Fibroblast of the aortic adventitia (primary cell): ENCODE measurements at regions not wholly inside any gene's neighbourhood (a gene's known extent, or its start where the extent isn't known, plus 50 kb on each side); places are given as distances from the start of the nearest gene placed in this dataset. TPM values are rescaled to one million over a fixed set of nuclear protein-coding genes. Genes with fewer than 3 reads are reported as not detected.
"Not testable (repeated sequence)": the region's sequence is repeated elsewhere in the genome, so short reads cannot be mapped to it uniquely, and the experiment has no call there.

Experiments
- DNase-seq: peaks from one replicate; pipeline ENCODE4 v3.0.0-alpha.2; 2010; ENCODE audit warnings: low read depth
- H3K4me3 ChIP-seq: 2 replicates; pipeline ENCODE4 v1.5.1; 2011; ENCODE audit warnings: low read depth, mild to moderate bottlenecking, control low read depth, low read length, moderate library complexity
- small RNA-seq: library from RNA; depleted of rRNA; stranded (forward); fragments of <200 nt; gene quantifications from one replicate; pipeline ENCODE3, GENCODE V24; 2012
- TF ChIP-seq, protein P1 (sequence below): IDR thresholded peaks from 2 replicates; pipeline ENCODE4 v1.5.1; 2011; ENCODE audit warnings: mild to moderate bottlenecking, low read length, control low read depth, inconsistent platforms; ENCODE audit not compliant: insufficient read depth

DNA sequence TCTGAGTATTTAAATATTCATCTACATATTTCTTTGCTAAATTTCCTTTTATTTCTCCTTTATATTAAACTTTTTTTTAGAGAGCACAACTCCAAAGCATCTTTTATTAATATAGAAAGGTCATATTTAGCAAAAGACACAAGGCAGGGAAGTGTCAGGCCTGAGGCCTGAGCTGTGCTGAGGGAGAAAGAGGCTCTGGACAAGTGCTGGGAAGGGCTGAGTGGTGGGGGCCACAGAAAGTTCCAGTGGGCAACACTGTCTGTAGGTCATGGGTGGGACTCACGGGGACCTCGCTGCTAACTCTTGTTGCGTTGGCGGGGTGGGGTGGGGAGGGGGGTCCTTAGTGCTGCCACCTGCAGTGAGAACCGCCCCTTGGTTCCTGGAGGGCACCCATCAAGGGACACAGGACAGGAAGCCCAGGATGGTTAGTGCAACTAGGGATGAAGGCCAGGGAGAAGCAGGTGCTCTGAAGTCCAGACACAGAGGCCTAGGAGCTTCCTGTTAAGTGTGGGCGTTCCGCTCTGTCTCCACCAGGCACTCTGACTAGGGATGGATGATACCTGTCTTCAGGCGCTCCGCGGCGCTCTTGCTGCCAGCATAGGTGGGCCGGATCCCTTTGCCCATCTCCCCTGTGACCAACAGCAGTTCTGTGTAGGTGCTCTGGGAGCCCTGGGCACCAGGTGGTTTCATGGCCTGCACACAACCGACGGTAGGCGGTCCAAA, 1510.5 kb downstream of the FOXD4L5 start:
- DNase-seq, H3K4me3 ChIP-seq: not testable (repeated sequence)

DNA sequence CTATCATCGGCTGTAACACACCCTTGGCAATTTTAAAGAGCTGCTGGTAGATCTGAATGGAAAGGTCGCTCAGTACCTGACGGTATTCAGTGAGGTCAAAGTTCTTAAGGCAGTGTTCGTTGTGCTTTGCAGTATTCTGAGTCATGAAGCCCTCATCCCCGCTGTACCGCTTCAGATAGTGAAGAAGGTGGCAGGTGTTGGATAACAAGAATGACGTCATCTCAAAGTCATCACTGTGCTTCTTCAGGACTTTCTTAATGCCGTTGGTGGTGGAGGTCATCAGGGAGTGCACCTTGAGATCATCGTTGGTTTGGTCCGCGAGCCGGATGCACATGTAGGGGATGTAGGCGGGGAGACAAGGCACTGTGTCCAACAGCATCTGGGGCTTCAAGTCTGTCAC, 1522.8 kb downstream of the FOXD4L5 start:
- H3K4me3 ChIP-seq, DNase-seq: not testable (repeated sequence)

DNA sequence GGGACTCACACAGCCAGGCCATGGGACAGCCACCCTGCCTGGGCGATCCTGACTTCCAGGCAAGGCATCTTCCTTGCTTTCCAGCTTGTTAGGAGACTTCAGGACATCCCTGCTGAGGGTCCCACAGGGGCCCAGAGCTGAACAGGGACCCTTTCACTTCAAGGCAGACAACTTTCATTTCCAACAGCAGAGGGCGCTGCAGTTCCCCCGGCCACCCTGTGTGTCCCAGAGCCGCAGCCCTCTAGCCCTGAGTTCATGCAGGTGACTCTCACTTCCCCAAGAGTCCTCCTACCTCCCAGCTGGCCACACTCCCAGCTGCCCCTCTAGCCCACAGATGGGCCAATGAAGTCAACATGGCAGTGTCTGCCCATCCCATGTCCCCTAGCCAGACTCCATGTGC, 1556.0 kb downstream of the FOXD4L5 start:
- not testable (repeated sequence) for DNase-seq, H3K4me3 ChIP-seq

DNA sequence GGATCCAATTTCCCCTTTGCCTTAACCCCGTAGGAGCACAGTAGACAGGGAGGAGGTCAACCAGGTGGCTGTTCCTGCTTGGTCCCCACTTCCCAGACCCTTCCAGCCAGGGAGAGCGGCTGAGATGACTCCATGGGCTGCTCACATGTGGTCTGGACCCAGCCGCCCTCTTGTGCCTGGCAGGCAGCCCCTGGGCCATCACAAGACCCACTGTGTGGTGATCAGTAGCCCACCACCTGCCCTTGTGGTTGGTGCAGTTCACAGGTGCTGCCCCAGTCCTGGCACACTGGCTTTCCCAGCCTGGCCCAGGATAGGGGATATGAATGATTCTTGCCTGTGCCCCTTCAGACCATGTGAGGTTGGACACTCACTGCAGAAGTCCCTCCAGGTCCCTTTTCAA, 1556.7 kb downstream of the FOXD4L5 start:
- H3K4me3 ChIP-seq, result no peak overlapping the region
- TF ChIP-seq, protein P1, sequence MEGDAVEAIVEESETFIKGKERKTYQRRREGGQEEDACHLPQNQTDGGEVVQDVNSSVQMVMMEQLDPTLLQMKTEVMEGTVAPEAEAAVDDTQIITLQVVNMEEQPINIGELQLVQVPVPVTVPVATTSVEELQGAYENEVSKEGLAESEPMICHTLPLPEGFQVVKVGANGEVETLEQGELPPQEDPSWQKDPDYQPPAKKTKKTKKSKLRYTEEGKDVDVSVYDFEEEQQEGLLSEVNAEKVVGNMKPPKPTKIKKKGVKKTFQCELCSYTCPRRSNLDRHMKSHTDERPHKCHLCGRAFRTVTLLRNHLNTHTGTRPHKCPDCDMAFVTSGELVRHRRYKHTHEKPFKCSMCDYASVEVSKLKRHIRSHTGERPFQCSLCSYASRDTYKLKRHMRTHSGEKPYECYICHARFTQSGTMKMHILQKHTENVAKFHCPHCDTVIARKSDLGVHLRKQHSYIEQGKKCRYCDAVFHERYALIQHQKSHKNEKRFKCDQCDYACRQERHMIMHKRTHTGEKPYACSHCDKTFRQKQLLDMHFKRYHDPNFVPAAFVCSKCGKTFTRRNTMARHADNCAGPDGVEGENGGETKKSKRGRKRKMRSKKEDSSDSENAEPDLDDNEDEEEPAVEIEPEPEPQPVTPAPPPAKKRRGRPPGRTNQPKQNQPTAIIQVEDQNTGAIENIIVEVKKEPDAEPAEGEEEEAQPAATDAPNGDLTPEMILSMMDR, result no peak
- DNase-seq, result no peak

DNA sequence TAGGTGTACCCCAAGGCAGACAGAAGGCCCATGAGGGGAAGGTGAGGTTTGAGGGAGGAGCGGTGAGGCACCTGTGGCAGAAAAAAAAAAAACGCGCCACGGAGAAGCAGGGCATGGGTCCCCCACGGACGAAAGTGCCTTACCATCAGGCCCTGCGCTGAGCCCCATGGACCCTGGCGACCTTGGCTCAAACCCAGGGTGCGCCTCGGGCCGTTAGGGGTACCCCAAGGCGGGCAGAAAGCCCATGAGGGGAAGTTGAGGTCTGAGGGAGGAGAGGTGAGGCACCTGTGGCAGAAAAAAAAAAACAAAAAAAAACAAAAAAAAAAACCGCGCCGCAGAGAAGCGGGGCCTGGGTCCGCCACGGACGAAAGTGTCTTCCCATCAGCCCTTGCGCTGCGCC, 1576.7 kb downstream of the FOXD4L5 start:
- DNase-seq, H3K4me3 ChIP-seq: not testable (repeated sequence)

DNA sequence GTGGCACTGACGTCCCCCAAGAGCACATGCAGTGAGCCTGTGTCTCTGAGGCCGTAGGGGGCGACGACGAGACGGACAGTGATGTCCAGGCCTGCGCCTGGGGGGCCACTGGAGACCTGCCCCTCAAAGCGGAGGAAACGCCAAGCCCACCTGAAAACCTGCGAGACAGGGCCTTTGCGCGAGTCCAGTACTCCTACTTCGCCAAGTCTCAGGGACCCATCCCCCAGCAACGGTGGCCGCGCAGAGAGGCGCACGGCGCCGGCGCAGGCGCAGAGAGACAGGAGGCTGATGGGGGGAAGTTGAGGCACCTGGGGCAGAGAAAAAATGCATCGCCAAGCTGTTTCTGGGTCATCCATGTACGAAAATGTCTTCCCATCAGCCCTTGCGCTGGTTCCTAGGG, 1580.6 kb downstream of the FOXD4L5 start:
- H3K4me3 ChIP-seq, DNase-seq: not testable (repeated sequence)

DNA sequence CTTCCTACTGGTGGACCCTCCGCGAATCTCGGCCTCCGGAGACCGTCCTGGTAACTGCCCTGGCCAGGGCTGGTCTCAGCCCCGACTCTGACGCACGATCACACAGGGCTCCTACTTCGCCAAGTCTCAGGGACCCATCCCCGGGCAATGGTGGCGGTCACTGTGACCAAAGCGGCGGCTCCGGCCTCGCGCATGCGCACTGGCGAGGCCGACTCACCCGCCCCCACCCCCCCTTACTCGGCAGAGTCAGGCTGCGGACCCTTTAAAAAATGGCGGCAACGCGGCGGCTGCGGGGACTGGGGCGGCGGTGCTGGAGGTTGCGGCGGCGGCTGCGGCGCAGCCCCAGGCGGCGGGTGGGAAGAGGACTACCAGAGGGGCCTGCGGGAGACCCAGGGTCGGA, 1581.3 kb downstream of the FOXD4L5 start:
- not testable (repeated sequence) for DNase-seq

DNA sequence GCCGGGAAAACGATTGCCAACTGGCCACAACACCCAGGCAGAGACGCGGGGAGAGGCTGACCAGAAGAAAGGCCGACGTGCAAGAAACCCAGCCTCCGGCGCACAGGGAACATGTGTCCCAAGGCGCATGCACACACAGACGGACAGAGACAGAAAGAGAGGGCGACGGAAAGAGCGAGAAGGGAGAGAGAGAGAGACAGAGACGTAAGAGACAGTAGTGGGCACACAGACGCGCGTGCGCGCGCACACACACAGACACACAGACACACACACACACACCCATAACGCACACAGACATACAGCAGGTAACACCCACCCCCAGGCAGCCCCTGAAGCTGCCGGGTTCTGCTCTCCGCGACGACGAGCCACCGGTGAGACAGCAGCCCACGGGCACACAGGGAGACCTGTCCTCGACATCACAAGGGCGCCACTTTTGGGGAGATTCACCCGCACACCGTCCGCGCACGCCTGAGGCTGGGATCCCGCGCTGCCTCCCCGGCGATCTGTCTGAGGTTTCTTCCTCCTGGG, 1581.8 kb downstream of the FOXD4L5 start:
- not testable (repeated sequence) for H3K4me3 ChIP-seq, DNase-seq

More for the DNA sequence above, 1581.3 kb downstream of the FOXD4L5 start:
- H3K4me3 ChIP-seq, result not testable (repeated sequence)

Small RNA genes lying in the stretch of these regions (small RNA-seq; reads per million reads assigned to genes)
- not detected for gene MIR4477B
- not detected for gene PTGER4P3
- gene RNA5SP284, result not detected
